ENCODE measurements at regions not wholly inside any gene's neighbourhood (a gene's known extent, or its start where the extent isn't known, plus 50 kb on each side); places are given as distances from the start of the nearest gene placed in this dataset.

DNA sequence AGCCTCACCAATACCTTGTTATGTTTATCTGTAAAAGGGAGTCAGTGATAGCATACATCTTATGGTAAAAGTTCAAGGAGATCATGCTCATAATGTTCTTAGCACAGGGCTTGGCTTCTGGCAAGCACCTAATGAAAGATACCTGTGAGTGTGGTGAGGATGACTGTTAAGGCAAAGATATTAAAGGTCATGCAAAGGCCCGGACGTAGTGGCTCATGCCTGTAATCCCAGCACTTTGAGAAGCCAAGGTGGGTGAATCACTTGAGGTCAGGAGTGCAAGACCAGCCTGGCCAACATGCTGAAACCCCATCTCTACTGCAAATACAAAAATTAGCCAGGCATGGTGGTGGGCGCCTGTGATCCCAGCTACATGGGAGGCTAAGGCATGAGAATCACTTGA lies 425.9 kb upstream of the TBX3 start:
- TF ChIP-seq, protein P1, sequence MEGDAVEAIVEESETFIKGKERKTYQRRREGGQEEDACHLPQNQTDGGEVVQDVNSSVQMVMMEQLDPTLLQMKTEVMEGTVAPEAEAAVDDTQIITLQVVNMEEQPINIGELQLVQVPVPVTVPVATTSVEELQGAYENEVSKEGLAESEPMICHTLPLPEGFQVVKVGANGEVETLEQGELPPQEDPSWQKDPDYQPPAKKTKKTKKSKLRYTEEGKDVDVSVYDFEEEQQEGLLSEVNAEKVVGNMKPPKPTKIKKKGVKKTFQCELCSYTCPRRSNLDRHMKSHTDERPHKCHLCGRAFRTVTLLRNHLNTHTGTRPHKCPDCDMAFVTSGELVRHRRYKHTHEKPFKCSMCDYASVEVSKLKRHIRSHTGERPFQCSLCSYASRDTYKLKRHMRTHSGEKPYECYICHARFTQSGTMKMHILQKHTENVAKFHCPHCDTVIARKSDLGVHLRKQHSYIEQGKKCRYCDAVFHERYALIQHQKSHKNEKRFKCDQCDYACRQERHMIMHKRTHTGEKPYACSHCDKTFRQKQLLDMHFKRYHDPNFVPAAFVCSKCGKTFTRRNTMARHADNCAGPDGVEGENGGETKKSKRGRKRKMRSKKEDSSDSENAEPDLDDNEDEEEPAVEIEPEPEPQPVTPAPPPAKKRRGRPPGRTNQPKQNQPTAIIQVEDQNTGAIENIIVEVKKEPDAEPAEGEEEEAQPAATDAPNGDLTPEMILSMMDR (IDR thresholded peaks at IDR 0.05) = no peak
- TF ChIP-seq POLR2A (IDR thresholded peaks at IDR 0.05) = no peak
